ENCODE measurements at regions not wholly inside any gene's neighbourhood (a gene's known extent, or its start where the extent isn't known, plus 50 kb on each side); places are given as distances from the start of the nearest gene placed in this dataset.

GRCh38 chr2:195392446-195393336 lies 264.3 kb upstream of the SLC39A10 start:
- no peak overlapping the region for H3K27ac ChIP-seq
- TF ChIP-seq CTCF (IDR thresholded peaks at IDR 0.05), result no peak
- no peak for TF ChIP-seq ZFX (IDR thresholded peaks at IDR 0.05; ENCODE audit: borderline replicate concordance)

DNA sequence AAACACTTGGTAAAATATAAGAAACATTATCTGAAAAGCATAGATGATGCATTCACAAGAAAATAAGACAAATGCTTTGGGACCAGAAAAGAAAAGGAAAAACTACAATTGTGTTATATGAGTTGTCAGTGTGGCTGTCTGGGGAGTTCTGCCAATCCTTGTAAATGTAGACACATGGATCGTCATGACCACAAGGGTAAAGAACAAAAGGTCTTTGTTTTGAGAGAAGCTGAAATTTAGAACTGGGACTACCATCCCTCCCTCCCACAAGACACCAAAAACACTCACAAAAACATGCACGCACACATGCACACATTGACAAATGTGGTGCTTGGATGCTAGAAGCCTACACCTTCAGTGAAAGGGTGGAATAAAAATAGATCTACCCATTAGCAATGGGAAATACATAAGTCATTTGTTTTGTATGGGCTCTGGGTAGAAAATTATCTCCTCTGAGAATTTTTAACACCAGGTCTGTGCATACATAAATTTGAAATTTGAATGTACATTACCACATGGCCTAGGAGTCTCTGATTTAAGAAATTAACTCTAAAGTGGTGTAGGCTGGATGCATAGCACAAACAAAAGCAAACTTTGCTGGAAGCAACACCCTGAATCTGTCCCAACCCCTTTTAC lies 266.2 kb upstream of the SLC39A10 start:
- no peak overlapping the region for H3K27ac ChIP-seq
- no peak for TF ChIP-seq ZFX (IDR thresholded peaks at IDR 0.05; ENCODE audit: borderline replicate concordance)
- TF ChIP-seq CTCF (IDR thresholded peaks at IDR 0.05), result no peak

GRCh38 chr2:195388028-195388427 lies 269.0 kb upstream of the SLC39A10 start:
- TF ChIP-seq CTCF (IDR thresholded peaks at IDR 0.05) (no peak), ZFX (IDR thresholded peaks at IDR 0.05; ENCODE audit: borderline replicate concordance) (no peak)
- H3K27ac ChIP-seq, result no peak overlapping the region

DNA sequence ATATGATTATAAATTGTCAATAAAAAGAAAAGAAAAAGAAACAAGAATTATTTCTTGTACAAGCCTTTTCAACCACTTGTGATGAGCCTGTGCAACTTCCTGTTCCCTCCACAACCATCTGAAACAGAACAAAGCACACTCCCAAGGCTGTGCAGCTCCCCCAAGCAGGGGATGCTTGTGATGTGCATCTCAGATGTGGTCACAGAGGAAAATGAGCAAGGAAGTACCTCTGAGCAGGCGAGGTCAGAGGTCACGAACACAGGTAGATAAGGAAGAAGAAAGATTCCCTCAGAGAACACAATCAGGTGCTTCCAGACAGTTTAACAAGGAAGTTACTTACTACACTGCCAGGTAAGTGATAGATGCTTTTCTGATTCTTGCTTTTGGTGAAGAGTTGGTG lies 274.8 kb upstream of the SLC39A10 start:
- no peak overlapping the region for H3K27ac ChIP-seq
- no peak for TF ChIP-seq CTCF (IDR thresholded peaks at IDR 0.05)
- no peak for TF ChIP-seq ZFX (IDR thresholded peaks at IDR 0.05; ENCODE audit: borderline replicate concordance)

GRCh38 chr2:195370167-195370943 lies 286.7 kb upstream of the SLC39A10 start:
- H3K27ac ChIP-seq, result no peak overlapping the region
- TF ChIP-seq CTCF (IDR thresholded peaks at IDR 0.05), result no peak

GRCh38 chr2:195369218-195369587 lies 287.8 kb upstream of the SLC39A10 start:
- no peak overlapping the region for H3K27ac ChIP-seq
- TF ChIP-seq CTCF (IDR thresholded peaks at IDR 0.05), result no peak
- no peak for TF ChIP-seq ZFX (IDR thresholded peaks at IDR 0.05; ENCODE audit: borderline replicate concordance)

Data from 22Rv1 (cell line).